ENCODE measurements at regions not wholly inside any gene's neighbourhood (a gene's known extent, or its start where the extent isn't known, plus 50 kb on each side); places are given as distances from the start of the nearest gene placed in this dataset.

DNA sequence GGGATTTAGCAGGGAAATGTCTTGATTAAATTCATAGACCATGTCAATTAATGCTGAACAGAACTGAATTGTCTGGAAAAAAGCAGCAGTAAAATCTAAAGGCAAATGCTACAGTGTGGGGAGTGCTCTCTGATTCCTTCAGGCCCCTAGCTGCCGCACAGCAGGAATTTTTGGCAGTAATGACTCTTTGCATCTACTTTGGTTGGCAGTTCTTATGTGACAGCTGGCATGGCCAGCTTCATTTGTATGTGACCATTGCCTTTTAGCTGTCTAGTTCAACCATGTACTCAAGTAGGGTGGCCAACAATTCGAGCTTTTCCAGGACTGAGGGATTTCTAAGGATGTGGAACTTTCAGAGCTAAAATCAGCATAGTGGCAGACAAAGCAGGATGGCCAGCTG is 499.1 kb upstream of the MAN1A1 start:
- Histone ChIP-seq H3K79me1 (ENCODE audit: insufficient read depth, low read depth, low read length, poor library complexity, severe bottlenecking) (no peaks in the 10 kb centered on the region), H4K20me1 (ENCODE audit: control insufficient read depth, insufficient read depth, insufficient read length) (no peaks in the 10 kb centered on the region), H3K27ac (ENCODE audit: insufficient read length, low read depth, low read length) (no peak overlapping the region), H3K9me3 (ENCODE audit: control insufficient read depth, low read depth, low read length) (no peaks in the 10 kb centered on the region), H2BK12ac (ENCODE audit: insufficient read length, low read depth, low read length) (no peak overlapping the region), H3K14ac (ENCODE audit: insufficient read depth, low read length) (no peak overlapping the region), H2BK20ac (ENCODE audit: low read depth, low read length, poor library complexity, severe bottlenecking) (no peak overlapping the region), H3K56ac (ENCODE audit: insufficient read length, low read depth, low read length) (no peak overlapping the region), H2BK15ac (ENCODE audit: low read depth, low read length) (no peak overlapping the region), H3K79me2 (ENCODE audit: insufficient read depth, low read length) (no peaks in the 10 kb centered on the region), H2BK5ac (ENCODE audit: insufficient read length, low read length) (no peak overlapping the region), H3K4me1 (ENCODE audit: insufficient read depth, low read length) (no peaks in the 10 kb centered on the region), H3K23me2 (ENCODE audit: insufficient read length, low read depth, low read length, poor library complexity, severe bottlenecking) (no peaks in the 10 kb centered on the region), H3K18ac (ENCODE audit: insufficient read length, low read depth, low read length) (no peak overlapping the region), H3K4me2 (ENCODE audit: insufficient read depth, insufficient read length, low read length) (no peak overlapping the region), H4K91ac (ENCODE audit: insufficient read length, low read depth, low read length) (no peak overlapping the region), H3K23ac (ENCODE audit: insufficient read length, low read depth, low read length) (no peak overlapping the region), H3K9ac (ENCODE audit: extremely low read depth, insufficient read length, low read length) (no peak overlapping the region), H4K5ac (ENCODE audit: insufficient read length, low read depth, low read length) (no peak overlapping the region), H2BK120ac (ENCODE audit: low read depth, low read length, poor library complexity, severe bottlenecking) (no peak overlapping the region), H3K27me3 (ENCODE audit: insufficient read depth, low read length) (no peaks in the 10 kb centered on the region), H2AFZ (ENCODE audit: low read length) (no peak overlapping the region), H4K8ac (replicated peaks; ENCODE audit: insufficient read length, low read depth, low read length) (no peak overlapping the region), H3K4ac (ENCODE audit: low read depth, low read length) (no peak overlapping the region), H3T11ph (ENCODE audit: low read length) (no peak overlapping the region), H2AK5ac (ENCODE audit: insufficient read length, low read length) (no peak overlapping the region)
- no CpG with 5 or more reads among the region's 2 CpGs for WGBS (ENCODE audit: extremely low coverage, insufficient read length, low lambda C conversion rate)
- Mint-ChIP-seq H3K4me1 (no peaks in the 10 kb centered on the region), H3K36me3 (ENCODE audit: insufficient read depth in 1 of 3, low read depth in 3 of 3) (no peaks in the 10 kb centered on the region), H3K27me3 (ENCODE audit: low read depth) (no peaks in the 10 kb centered on the region), H3K27ac (no peak overlapping the region), H3K9me3 (no peaks in the 10 kb centered on the region), H3K4me3 (no peak overlapping the region)
- DNase-seq = no peak
- TF ChIP-seq, protein P1, sequence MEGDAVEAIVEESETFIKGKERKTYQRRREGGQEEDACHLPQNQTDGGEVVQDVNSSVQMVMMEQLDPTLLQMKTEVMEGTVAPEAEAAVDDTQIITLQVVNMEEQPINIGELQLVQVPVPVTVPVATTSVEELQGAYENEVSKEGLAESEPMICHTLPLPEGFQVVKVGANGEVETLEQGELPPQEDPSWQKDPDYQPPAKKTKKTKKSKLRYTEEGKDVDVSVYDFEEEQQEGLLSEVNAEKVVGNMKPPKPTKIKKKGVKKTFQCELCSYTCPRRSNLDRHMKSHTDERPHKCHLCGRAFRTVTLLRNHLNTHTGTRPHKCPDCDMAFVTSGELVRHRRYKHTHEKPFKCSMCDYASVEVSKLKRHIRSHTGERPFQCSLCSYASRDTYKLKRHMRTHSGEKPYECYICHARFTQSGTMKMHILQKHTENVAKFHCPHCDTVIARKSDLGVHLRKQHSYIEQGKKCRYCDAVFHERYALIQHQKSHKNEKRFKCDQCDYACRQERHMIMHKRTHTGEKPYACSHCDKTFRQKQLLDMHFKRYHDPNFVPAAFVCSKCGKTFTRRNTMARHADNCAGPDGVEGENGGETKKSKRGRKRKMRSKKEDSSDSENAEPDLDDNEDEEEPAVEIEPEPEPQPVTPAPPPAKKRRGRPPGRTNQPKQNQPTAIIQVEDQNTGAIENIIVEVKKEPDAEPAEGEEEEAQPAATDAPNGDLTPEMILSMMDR (conservative IDR thresholded peaks at IDR 0.05) = no peak

Measured in H9 (cell line).